Vagina (tissue), 2 donors: ENCODE measurements at regions not wholly inside any gene's neighbourhood (a gene's known extent, or its start where the extent isn't known, plus 50 kb on each side); places are given as distances from the start of the nearest gene placed in this dataset.

Experiments used
- CTCF ChIP-seq, 3 experiments: fragments of 450-650 bp in 2 of 3; fragments of 200-600 bp in 1 of 3; sonication (generic) in 1 of 3; IDR thresholded peaks; one replicate each; pipeline ENCODE4 v1.5.1; 2017 to 2019; ENCODE audit warnings: antibody characterized with exemption in 3 of 3, mild to moderate bottlenecking in 2 of 3, moderate library complexity in 2 of 3
- POLR2A ChIP-seq, 2 donors: fragments of 450-650 bp; IDR thresholded peaks; one replicate each; pipeline ENCODE4 v1.6.1; 2017; ENCODE audit warnings: antibody characterized with exemption in 2 of 2, mild to moderate bottlenecking in 2 of 2, moderate library complexity in 2 of 2
- POLR2AphosphoS5 ChIP-seq, 2 donors: sonication (generic); formaldehyde crosslinking; IDR thresholded peaks; one replicate each; pipeline ENCODE4 v1.9.0; 2017; ENCODE audit warnings: antibody characterized with exemption in 2 of 2, mild to moderate bottlenecking in 2 of 2, low read depth in 1 of 2; ENCODE audit not compliant: insufficient read depth in 1 of 2

GRCh38 chr2:177101930-177102329 is 110.7 kb upstream of the HNRNPA3 start:
- TF ChIP-seq CTCF (IDR thresholded peaks at IDR 0.05) (no peak), POLR2AphosphoS5 (IDR thresholded peaks at IDR 0.05; ENCODE audit: insufficient read depth in 1 of 2, low read depth in 1 of 2) (no peak), POLR2A (IDR thresholded peaks at IDR 0.05) (no peak)
